Neural progenitor cell (in vitro differentiated cells): ENCODE measurements at regions not wholly inside any gene's neighbourhood (a gene's known extent, or its start where the extent isn't known, plus 50 kb on each side); places are given as distances from the start of the nearest gene placed in this dataset.
"Not testable (repeated sequence)": the region's sequence is repeated elsewhere in the genome, so short reads cannot be mapped to it uniquely, and the experiment has no call there.

Experiments
- EZH2 ChIP-seq: fragments of 200-600 bp; sonication (generic); IDR thresholded peaks from 2 replicates; pipeline ENCODE4 v1.6.1; 2017; ENCODE audit warnings: antibody characterized with exemption, mild to moderate bottlenecking, moderate library complexity
- TF ChIP-seq, protein P1 (sequence below): fragments of 200-600 bp; sonication (generic); IDR thresholded peaks from 2 replicates; pipeline ENCODE4 v1.5.1; 2017; ENCODE audit warnings: antibody characterized with exemption, mild to moderate bottlenecking

DNA sequence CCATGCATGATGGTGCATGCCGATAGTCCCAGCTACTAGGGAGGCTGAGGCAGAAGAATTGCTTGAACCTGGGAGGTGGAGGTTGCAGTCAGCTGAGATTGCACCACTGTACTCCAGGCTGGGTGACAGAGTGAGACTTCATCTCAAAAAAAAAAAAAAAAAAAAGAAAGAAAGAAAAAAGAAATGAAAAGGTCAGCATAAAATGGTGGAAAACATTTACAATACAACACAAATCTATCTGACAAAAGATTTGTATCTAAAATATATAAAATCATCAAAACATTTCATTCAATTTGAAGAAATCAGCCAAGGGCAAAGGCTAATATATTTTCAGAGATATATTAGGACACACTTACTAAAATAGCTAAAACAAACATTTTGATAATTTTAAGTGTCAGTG lies 683.7 kb downstream of the DACH1 start:
- TF ChIP-seq, protein P1, sequence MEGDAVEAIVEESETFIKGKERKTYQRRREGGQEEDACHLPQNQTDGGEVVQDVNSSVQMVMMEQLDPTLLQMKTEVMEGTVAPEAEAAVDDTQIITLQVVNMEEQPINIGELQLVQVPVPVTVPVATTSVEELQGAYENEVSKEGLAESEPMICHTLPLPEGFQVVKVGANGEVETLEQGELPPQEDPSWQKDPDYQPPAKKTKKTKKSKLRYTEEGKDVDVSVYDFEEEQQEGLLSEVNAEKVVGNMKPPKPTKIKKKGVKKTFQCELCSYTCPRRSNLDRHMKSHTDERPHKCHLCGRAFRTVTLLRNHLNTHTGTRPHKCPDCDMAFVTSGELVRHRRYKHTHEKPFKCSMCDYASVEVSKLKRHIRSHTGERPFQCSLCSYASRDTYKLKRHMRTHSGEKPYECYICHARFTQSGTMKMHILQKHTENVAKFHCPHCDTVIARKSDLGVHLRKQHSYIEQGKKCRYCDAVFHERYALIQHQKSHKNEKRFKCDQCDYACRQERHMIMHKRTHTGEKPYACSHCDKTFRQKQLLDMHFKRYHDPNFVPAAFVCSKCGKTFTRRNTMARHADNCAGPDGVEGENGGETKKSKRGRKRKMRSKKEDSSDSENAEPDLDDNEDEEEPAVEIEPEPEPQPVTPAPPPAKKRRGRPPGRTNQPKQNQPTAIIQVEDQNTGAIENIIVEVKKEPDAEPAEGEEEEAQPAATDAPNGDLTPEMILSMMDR, result not testable (repeated sequence)
- TF ChIP-seq EZH2, result not testable (repeated sequence)
